CD4-positive, alpha-beta T cell treated with Interleukin-6 for 4 hours (primary cell): ENCODE measurements at regions not wholly inside any gene's neighbourhood (a gene's known extent, or its start where the extent isn't known, plus 50 kb on each side); places are given as distances from the start of the nearest gene placed in this dataset.
A peak's percentile ranks its signal among the peaks of the same experiment; 100 is the strongest.
"Not testable (repeated sequence)": the region's sequence is repeated elsewhere in the genome, so short reads cannot be mapped to it uniquely, and the experiment has no call there.

Source experiments
- DNase-seq: peaks from one replicate; pipeline ENCODE4 v3.0.0-alpha.2; 2020; ENCODE audit warnings: mixed read lengths

DNA sequence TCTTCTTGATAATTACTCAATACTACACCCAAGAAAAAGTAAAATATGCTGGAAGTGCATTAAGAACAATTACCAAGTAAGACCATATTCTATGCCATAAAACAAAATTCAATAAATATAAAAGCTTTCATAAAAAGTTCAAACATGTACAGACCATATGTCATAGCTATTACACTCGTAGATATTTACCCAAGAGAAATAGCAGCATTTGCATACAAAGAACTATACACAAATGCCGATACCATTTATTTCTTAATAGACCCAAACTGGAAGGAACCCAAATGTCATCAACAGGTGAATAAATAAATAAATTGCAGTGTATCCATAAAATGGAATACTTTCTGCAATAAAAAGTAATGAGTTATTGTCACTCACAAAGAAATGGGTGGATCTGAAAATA, 78.3 kb upstream of the SLC16A7 start:
- DNase-seq = no peak

GRCh38 chr12:59500915-59501314, 94.9 kb upstream of the SLC16A7 start:
- DNase-seq = peak; percentile 2

DNA sequence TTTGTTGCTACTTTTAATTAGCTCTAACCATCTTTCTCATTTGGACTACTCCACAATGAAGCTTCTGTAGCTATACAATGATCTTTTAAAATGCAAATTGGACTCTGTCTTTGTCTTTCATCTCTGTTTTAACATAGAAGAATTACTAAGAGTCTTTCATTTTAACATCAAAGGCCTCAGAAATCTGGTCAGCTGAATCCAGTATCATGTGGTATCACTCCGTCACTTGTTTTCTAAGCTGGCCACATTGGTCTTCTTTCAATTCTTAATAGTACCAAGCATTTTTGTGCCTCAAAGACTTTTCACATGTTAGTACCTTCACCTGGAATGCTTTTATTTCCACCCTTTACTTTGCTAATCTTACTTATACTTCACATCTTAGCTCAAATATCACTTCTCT, 95.5 kb upstream of the SLC16A7 start:
- DNase-seq = no peak

DNA sequence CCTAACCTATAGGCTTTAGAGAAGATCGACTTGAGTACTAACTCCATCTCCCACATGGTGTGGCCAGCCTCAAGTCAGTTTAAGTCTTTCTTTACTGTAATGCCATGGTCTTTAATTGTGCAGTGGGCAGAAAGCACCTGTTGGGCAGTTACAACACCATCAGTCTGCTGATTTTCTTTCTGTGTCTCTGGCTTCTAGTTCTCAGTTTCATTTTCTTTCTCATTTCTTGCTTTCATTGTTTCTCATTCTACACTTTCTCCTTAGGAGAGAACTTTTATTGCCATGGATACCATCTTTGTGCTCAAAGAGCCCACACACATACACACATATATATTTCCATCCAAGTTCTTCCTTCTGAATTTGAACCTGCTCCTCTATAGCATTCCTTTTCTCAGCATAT, 96.1 kb upstream of the SLC16A7 start:
- no peak for DNase-seq

- no peak for DNase-seq
Observed at GRCh38 chr12:59494617-59495016, 101.2 kb upstream of the SLC16A7 start.

- DNase-seq = no peak
Observed at GRCh38 chr12:59491877-59492276, 104.0 kb upstream of the SLC16A7 start.

DNA sequence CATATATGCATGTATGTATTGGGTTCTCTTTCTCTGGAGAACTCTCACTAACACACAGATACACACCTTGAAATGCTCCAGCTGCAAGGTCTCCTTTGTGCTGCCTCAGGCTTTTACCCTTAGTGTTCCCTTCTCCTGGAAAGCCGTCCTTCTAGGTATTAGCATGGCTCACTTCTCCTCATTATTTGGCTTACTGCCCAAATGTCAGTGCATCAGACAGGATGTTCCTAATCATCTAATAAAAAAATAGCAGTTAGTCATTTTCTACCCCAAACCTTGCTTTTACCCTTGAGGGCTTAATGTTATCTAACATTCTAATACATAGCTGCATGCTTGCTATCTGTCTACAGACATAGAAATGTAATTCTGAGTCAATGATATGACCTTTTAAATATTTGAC, 109.0 kb upstream of the SLC16A7 start:
- DNase-seq = no peak

GRCh38 chr12:59484575-59484974, 111.3 kb upstream of the SLC16A7 start:
- DNase-seq = no peak

- DNase-seq = not testable (repeated sequence)
Observed at GRCh38 chr12:59474236-59474635, 121.6 kb upstream of the SLC16A7 start.

DNA sequence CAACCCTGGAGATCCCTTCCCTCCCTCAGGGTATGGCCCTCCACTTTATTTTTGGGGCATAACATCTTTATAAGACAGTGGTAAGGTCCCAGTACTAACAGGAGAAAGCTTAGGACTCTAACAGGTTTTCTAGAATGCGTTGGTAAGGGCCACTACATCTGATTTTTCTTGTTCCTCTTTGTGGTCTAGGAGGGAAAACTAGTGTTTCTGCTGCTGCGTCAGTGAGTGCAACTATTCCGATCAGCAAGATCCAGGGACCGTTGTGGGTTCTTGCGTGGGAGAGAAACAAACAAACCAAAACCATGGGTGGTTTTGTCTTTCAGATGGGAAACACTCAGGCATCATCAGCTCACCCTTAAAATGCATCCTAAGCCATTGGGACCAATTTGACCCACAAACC, 123.6 kb upstream of the SLC16A7 start:
- DNase-seq = no peak

- DNase-seq = no peak
Observed at GRCh38 chr12:59459966-59460660, 135.7 kb upstream of the SLC16A7 start.

- DNase-seq = no peak
Observed at GRCh38 chr12:59453475-59453874, 142.4 kb upstream of the SLC16A7 start.

DNA sequence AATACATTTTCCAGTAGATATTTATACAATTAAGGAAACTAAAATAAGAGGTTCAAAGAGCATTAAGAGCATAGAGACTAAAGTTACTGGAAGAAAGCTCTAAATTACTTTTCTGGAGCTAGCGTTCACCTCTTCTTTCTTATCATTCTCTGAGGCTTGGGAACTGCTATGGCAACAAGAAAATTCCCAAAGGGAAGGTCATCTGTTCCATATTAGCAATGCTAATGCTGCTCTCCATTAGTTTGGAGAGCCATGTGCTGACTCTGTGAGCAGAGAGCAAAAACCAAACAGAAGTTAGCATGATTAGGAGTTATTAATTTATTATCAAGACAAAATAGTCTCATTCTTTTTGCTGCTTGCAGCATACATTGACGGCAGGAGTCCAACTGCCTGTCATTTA, 143.1 kb upstream of the SLC16A7 start:
- no peak for DNase-seq

DNA sequence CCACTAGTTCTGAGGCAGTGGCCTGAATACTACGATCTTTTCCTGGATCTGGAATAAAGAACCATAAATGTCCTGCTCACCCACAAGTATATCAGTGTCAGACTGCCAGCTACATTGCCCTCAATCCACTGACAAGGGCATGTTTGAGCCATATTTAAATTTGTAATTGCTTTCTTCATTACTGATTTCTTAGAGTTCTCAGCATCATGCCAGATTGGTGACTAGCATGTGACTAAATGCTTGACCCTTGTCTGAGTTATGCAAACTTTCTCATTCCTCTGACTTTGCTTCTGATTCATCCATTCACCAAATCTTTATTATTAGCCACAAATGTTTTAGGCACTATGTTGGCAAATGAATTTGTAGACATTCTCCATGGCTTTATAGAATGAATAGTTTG, 143.6 kb upstream of the SLC16A7 start:
- DNase-seq = no peak

DNA sequence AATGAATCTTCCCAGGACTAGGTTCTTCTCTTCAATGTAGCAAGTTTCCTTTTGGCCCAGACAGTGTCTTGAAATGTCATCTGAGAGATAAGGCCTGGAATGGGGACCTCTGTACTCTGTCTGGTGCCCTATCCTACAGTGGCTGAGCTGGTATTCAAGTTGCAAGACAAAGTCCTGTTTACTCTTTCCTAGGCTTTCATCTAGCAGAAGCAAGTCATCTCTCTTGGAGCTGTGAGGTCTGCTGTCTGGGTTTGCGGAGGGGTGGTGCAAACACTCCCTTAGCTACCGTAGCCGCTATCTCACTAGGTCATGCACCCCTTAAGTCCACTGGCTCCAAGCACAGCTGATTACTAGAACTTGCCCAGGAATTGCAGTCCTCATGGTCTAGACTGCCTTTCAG, 149.7 kb upstream of the SLC16A7 start:
- DNase-seq = no peak

DNA sequence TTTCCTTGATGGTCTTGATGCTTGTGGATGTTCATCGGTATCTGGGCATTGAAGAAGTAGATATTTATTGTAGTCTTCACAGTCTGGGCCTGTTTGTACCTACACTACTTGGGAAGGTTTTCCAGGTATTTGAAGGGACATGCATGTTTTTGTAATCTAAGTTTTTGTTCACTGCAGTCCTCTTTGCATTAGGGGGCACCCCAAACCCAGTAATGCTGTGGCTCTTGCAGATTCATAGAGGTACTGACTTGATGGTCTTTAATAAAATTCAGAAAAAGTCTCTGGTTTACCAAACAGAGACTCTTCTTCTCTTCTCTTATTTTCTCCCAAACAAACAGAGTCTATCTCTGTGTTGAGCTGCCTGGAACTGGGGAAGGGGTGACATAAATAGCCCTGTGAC, 150.9 kb upstream of the SLC16A7 start:
- peak; percentile 35 for DNase-seq

- no peak for DNase-seq
Observed at GRCh38 chr12:59432057-59432456, 163.8 kb upstream of the SLC16A7 start.

DNA sequence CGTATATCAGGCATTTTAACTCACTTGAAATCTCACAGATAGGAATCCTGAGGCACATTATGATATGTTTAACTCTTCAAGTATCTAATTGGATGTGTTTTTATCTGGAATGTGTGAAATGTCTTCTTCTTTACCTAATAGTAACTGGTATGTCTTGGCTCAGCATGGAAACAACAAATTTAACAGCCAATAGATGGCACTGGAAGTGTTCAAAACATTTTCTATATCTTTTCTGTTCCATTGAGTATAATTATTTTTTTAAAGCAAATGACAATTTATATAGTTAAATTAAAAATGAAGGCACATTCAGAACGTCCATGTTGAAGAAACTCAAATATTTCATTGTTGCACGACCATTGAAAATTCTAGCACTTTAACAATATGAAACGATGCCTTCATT, 164.6 kb upstream of the SLC16A7 start:
- DNase-seq = no peak

DNA sequence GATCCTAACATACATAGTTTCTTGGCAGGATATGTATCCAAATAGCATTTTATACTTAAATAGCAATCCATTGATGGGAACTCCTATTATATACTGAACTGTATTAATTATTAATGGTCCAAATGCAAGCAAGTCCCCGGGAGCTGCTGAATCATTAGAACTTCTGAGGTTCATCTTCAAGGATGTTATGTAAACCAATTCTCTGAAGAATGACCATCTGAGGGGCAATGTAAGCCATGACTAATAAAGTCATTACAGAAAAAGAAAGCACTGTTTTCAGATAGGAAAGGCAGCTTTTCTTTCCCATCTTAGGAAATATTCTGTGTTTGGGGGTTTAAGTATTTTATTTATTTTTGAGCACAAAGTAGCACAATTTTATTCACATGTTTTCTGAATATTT, 166.1 kb upstream of the SLC16A7 start:
- no peak for DNase-seq

- DNase-seq = no peak
Observed at GRCh38 chr12:59425798-59426197, 170.0 kb upstream of the SLC16A7 start.

DNA sequence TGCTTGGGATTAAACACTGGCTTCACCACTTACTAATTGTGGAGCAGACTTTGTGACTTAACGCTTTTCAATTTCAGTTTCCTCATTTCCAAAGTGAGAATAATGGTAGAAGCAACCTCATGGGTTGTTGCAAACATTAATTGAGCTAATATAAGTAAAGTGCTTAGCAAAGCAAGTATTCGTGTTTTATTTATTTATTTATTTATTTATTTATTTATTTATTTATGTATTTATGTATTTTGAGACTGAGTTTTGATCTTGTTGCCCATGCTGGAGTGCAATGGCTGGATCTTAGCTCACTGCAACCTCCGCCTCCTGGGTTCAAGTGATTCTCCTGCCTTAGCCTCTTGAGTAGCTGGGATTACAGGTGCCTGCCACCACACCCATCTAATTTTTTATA, 171.2 kb upstream of the SLC16A7 start:
- not testable (repeated sequence) for DNase-seq

GRCh38 chr12:59414051-59414450, 181.8 kb upstream of the SLC16A7 start:
- no peak for DNase-seq

- DNase-seq = no peak
Observed at GRCh38 chr12:59408431-59408830, 187.4 kb upstream of the SLC16A7 start.

GRCh38 chr12:59407799-59408198, 188.0 kb upstream of the SLC16A7 start:
- DNase-seq = no peak

GRCh38 chr12:59405992-59406391, 189.8 kb upstream of the SLC16A7 start:
- no peak for DNase-seq
